ENCODE measurements at regions not wholly inside any gene's neighbourhood (a gene's known extent, or its start where the extent isn't known, plus 50 kb on each side); places are given as distances from the start of the nearest gene placed in this dataset.

DNA sequence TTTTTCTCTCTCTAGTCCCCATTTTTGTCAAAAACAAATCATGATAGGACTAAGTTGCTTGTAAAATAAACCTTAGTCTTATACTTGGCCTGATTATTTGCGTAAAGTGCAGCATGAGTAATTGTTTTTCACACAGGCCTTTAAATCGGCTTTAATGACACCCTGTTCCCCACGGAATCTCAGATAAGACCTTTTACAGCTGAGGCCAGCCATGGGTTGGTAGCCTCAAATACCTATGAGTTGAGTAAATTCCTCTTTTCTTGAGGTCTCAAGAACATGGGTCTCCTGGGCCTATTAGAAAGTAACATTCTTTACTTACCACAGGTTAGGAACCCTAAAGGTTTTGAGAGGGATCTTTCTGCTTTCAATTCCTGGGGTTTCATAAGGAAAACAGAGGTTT lies 761.0 kb upstream of the PHF14 start:
- no TSS peak for BruUV-seq (replicated peaks)
- Histone ChIP-seq H3K36me3 (ENCODE audit: control insufficient read depth in 1 of 2, insufficient read depth in 2 of 2, low read length in 2 of 2) (no peaks in the 10 kb centered on the region), H3K4me3 (replicated peaks in 1 of 2; ENCODE audit: low read depth in 1 of 2, low read length in 2 of 2) (no peak overlapping the region), H3K27ac (ENCODE audit: low read depth, low read length) (no peak overlapping the region), H3K4me2 (ENCODE audit: low read length) (no peak overlapping the region), H3K9ac (ENCODE audit: low read length) (no peak overlapping the region), H2AFZ (ENCODE audit: low read depth, low read length, poor library complexity, severe bottlenecking) (no peak overlapping the region), H3K4me1 (ENCODE audit: control insufficient read depth in 1 of 2, insufficient read depth in 2 of 2, low read length in 2 of 2) (no peaks in the 10 kb centered on the region), H4K20me1 (ENCODE audit: insufficient read depth) (no peaks in the 10 kb centered on the region), H3K9me3 (ENCODE audit: control insufficient read depth in 1 of 2, insufficient read depth in 1 of 2, low read depth in 1 of 2, low read length in 2 of 2) (peaks cover 0 to 7% of the 10 kb centered on the region in 2 experiments; a peak in 2 of 4 replicates), H3K27me3 (ENCODE audit: insufficient read depth, low read length) (no peaks in the 10 kb centered on the region), H3K9me2 (ENCODE audit: insufficient read depth) (no peaks in the 10 kb centered on the region), H3K79me2 (ENCODE audit: insufficient read depth, low read length) (no peaks in the 10 kb centered on the region)
- intact Hi-C loops (cut with micrococcal nuclease) = no loop called here
- ATAC-seq (no peak), DNase-seq (ENCODE audit: low read depth, low spot score) (no peak)
- CTCF ChIA-PET = no interaction called here
- TF ChIP-seq EGR1 (IDR thresholded peaks at IDR 0.05; ENCODE audit: low read depth) (no peak), EZH2phosphoT487 (IDR thresholded peaks at IDR 0.05; ENCODE audit: borderline replicate concordance) (no peak), SIN3A (IDR thresholded peaks at IDR 0.05; ENCODE audit: low read depth) (no peak), CBX3 (IDR thresholded peaks at IDR 0.05; ENCODE audit: low read depth) (no peak), ZNF274 (IDR thresholded peaks at IDR 0.05; ENCODE audit: low read depth, low read length) (no peak), ELF1 (IDR thresholded peaks at IDR 0.05; ENCODE audit: borderline replicate concordance, low read depth) (no peak), EZH2 (IDR thresholded peaks at IDR 0.05) (no peak), SP1 (IDR thresholded peaks at IDR 0.05; ENCODE audit: low read depth) (no peak), TCF7L2 (IDR thresholded peaks at IDR 0.05; ENCODE audit: borderline replicate concordance, extremely low read depth, insufficient read depth, insufficient read length) (no peak), JUND (IDR thresholded peaks at IDR 0.05) (no peak), SRF (IDR thresholded peaks at IDR 0.05; ENCODE audit: low read depth) (no peak), FOSL1 (IDR thresholded peaks at IDR 0.05; ENCODE audit: low read depth) (no peak)
- TF ChIP-seq, protein P1, sequence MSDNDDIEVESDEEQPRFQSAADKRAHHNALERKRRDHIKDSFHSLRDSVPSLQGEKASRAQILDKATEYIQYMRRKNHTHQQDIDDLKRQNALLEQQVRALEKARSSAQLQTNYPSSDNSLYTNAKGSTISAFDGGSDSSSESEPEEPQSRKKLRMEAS (IDR thresholded peaks at IDR 0.05) = no peak
- TF ChIP-seq, protein P2, sequence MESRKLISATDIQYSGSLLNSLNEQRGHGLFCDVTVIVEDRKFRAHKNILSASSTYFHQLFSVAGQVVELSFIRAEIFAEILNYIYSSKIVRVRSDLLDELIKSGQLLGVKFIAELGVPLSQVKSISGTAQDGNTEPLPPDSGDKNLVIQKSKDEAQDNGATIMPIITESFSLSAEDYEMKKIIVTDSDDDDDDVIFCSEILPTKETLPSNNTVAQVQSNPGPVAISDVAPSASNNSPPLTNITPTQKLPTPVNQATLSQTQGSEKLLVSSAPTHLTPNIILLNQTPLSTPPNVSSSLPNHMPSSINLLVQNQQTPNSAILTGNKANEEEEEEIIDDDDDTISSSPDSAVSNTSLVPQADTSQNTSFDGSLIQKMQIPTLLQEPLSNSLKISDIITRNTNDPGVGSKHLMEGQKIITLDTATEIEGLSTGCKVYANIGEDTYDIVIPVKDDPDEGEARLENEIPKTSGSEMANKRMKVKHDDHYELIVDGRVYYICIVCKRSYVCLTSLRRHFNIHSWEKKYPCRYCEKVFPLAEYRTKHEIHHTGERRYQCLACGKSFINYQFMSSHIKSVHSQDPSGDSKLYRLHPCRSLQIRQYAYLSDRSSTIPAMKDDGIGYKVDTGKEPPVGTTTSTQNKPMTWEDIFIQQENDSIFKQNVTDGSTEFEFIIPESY (IDR thresholded peaks at IDR 0.05; ENCODE audit: extremely low read depth, insufficient replicate concordance, low read length) = no peak
- RAD21 ChIA-PET (ENCODE audit: low non-redundant PET in 1 of 2, low total read pairs in 2 of 2, uncharacterized antibody in 2 of 2, unreplicated experiment in 2 of 2) = no interaction called here
- POLR2A ChIA-PET = no interaction called here
